ENCODE measurements at regions not wholly inside any gene's neighbourhood (a gene's known extent, or its start where the extent isn't known, plus 50 kb on each side); places are given as distances from the start of the nearest gene placed in this dataset.

- no peak for ATAC-seq
- TF ChIP-seq POLR2AphosphoS5 (IDR thresholded peaks at IDR 0.05) (no peak), POLR2A (IDR thresholded peaks at IDR 0.05) (no peak), EP300 (IDR thresholded peaks at IDR 0.05) (no peak)
- TF ChIP-seq, protein P1, sequence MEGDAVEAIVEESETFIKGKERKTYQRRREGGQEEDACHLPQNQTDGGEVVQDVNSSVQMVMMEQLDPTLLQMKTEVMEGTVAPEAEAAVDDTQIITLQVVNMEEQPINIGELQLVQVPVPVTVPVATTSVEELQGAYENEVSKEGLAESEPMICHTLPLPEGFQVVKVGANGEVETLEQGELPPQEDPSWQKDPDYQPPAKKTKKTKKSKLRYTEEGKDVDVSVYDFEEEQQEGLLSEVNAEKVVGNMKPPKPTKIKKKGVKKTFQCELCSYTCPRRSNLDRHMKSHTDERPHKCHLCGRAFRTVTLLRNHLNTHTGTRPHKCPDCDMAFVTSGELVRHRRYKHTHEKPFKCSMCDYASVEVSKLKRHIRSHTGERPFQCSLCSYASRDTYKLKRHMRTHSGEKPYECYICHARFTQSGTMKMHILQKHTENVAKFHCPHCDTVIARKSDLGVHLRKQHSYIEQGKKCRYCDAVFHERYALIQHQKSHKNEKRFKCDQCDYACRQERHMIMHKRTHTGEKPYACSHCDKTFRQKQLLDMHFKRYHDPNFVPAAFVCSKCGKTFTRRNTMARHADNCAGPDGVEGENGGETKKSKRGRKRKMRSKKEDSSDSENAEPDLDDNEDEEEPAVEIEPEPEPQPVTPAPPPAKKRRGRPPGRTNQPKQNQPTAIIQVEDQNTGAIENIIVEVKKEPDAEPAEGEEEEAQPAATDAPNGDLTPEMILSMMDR (IDR thresholded peaks at IDR 0.05), result no peak
- Histone ChIP-seq H3K9me3 (no peaks in the 10 kb centered on the region), H3K4me1 (peaks cover 0 to 6% (median 0%) of the 10 kb centered on the region in 3 donors), H3K27ac (no peak overlapping the region), H3K4me3 (no peak overlapping the region), H3K36me3 (no peaks in the 10 kb centered on the region), H3K27me3 (no peaks in the 10 kb centered on the region)
- WGBS, 2 donors (ENCODE audit: low coverage in 1 of 2), result 10 to 39% methylated on average over 1 of the region's 1 CpG
These were observed 69.9 kb upstream of the MAPRE2 start for GRCh38 chr18:34971313-34971712.

- Histone ChIP-seq H3K4me3 (no peak overlapping the region), H3K9me3 (no peaks in the 10 kb centered on the region), H3K36me3 (no peaks in the 10 kb centered on the region), H3K27me3 (no peaks in the 10 kb centered on the region), H3K4me1 (peaks cover 0 to 12% (median 0%) of the 10 kb centered on the region in 3 donors), H3K27ac (no peak overlapping the region)
- no peak for TF ChIP-seq POLR2A (IDR thresholded peaks at IDR 0.05)
- TF ChIP-seq EP300 (IDR thresholded peaks at IDR 0.05), result no peak
- TF ChIP-seq, protein P1 (IDR thresholded peaks at IDR 0.05), result no peak
- TF ChIP-seq POLR2AphosphoS5 (IDR thresholded peaks at IDR 0.05), result no peak
- no peak for ATAC-seq
- WGBS, 2 donors (ENCODE audit: low coverage in 1 of 2), result 44 to 83% methylated on average over 2 of the region's 2 CpGs
These were observed 68.3 kb upstream of the MAPRE2 start for GRCh38 chr18:34972765-34973414.

GRCh38 chr18:34976123-34976522 is 65.1 kb upstream of the MAPRE2 start:
- TF ChIP-seq, protein P1 (IDR thresholded peaks at IDR 0.05), result no peak
- TF ChIP-seq EP300 (IDR thresholded peaks at IDR 0.05), result no peak
- no peak for TF ChIP-seq POLR2AphosphoS5 (IDR thresholded peaks at IDR 0.05)
- TF ChIP-seq POLR2A (IDR thresholded peaks at IDR 0.05), result no peak
- peak overlapping the region; percentile 51 to 63 for H3K4me3 ChIP-seq
- H3K36me3 ChIP-seq, result no peaks in the 10 kb centered on the region
- H3K27me3 ChIP-seq, result no peaks in the 10 kb centered on the region
- no peak for ATAC-seq
- no peaks in the 10 kb centered on the region for H3K9me3 ChIP-seq
- WGBS, 2 donors (ENCODE audit: low coverage in 1 of 2), result 26 to 36% methylated on average over 8 to 9 of the region's 10 CpGs
- H3K4me1 ChIP-seq, result peaks cover 0 to 31% (median 3%) of the 10 kb centered on the region in 3 donors
- no peak overlapping the region for H3K27ac ChIP-seq

DNA sequence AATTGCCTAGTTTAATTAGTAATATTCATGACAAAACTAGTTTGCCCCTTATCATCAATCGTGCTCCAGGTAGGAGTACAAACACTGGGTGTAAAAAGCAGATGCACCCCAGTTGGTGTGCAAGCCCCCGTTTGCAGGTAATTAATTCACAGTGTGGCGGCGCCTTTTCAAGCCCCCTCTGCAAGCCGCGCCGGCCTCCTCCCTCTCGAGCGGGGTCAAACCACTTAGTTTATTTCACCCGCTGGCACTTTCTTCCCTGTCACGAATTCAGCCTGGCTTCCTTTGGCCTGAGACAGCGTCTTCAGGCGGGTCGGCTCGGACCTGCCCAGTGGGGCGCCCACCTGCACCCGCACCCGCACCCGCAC is 64.7 kb upstream of the MAPRE2 start:
- TF ChIP-seq POLR2A (IDR thresholded peaks at IDR 0.05) (no peak), POLR2AphosphoS5 (IDR thresholded peaks at IDR 0.05) (no peak), EP300 (IDR thresholded peaks at IDR 0.05) (no peak)
- TF ChIP-seq, protein P1 (IDR thresholded peaks at IDR 0.05), result no peak
- Histone ChIP-seq H3K9me3 (no peaks in the 10 kb centered on the region), H3K27me3 (no peaks in the 10 kb centered on the region), H3K36me3 (no peaks in the 10 kb centered on the region), H3K4me3 (peak overlapping the region; percentile 51 to 63), H3K27ac (peak overlapping the region in 3 of 4 donors; percentile 3 to 72 (median 71)), H3K4me1 (peaks cover 0 to 31% (median 3%) of the 10 kb centered on the region in 3 donors)
- no peak for ATAC-seq
- WGBS, 2 donors (ENCODE audit: low coverage in 1 of 2), result 4 to 6% methylated on average over 4 to 9 of the region's 19 CpGs

Data from gastroesophageal sphincter (tissue), 4 donors.